Right lung (tissue), 2 donors: ENCODE measurements at regions not wholly inside any gene's neighbourhood (a gene's known extent, or its start where the extent isn't known, plus 50 kb on each side); places are given as distances from the start of the nearest gene placed in this dataset.

Source experiments
- DNase-seq, 2 donors: peaks; one replicate each; pipeline ENCODE4 v3.0.0-alpha.2; 2013

GRCh38 chr19:5216141-5216847, 124.3 kb downstream of the PTPRS start:
- no peak for DNase-seq

GRCh38 chr19:5215431-5215830, 125.2 kb downstream of the PTPRS start:
- DNase-seq: no peak

DNA sequence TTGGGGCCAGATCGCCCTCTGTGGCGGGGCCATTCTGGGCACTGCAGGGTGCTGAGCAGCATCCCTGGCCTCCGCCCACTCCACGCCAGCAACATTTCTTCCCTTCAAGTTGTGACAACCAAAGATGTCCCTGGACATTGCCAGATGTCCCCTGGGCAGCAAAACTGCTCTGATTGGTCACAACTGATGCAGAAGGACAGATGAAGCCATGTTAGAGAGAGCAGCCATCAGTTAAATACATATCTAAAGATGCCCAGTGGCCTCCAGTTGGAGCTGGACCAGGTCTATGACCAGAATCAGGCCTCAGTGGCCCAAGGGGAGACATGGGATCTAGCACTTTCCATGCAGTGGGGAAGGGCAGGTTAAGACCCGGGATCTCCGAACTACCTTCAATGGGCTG, 125.7 kb downstream of the PTPRS start:
- no peak for DNase-seq

DNA sequence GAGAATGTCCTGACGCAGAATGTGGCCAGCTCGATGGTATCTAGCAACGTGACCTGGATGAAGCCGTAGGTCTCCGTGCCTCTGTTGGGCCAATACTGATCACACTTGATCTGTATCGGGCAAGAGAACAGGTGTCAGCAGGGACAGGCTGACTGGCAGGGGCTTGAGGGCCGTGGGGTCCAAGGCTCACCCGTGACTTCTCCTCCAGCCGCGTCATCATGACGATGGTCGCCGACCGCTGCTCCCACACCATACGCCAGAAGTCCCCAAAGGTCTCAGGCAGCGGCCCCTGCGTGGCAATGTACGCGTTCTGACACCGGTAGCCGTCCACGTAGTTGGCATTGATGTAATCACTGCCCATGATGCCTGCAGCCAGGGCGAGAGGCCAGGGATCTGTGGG, 126.2 kb downstream of the PTPRS start:
- DNase-seq: no peak

GRCh38 chr19:5213667-5214066, 126.9 kb downstream of the PTPRS start:
- no peak for DNase-seq

DNA sequence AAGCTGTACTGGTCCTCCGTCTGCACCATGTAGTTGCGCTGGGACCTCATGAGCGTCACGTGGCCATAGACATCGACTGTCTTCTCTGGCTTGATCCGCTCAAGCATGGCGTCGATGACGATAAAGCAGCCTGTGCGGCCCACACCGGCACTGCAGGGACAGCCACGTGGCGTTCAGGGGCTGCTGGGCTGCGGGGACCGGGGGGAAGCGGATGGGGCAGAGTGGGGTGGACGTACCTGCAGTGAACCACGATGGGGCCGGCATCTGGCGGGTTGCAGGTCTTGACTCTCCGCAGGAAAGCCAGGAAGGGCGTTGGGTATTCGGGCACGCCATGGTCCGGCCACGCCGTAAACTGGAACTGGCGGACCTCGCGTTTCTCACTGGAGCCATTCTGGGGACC, 128.5 kb downstream of the PTPRS start:
- no peak for DNase-seq

- DNase-seq: no peak
Measured at GRCh38 chr19:5211217-5211822, 129.3 kb downstream of the PTPRS start.

GRCh38 chr19:5210556-5210955, 130.1 kb downstream of the PTPRS start:
- no peak for DNase-seq

- DNase-seq: no peak
Measured at GRCh38 chr19:5207806-5208205, 132.8 kb downstream of the PTPRS start.

DNA sequence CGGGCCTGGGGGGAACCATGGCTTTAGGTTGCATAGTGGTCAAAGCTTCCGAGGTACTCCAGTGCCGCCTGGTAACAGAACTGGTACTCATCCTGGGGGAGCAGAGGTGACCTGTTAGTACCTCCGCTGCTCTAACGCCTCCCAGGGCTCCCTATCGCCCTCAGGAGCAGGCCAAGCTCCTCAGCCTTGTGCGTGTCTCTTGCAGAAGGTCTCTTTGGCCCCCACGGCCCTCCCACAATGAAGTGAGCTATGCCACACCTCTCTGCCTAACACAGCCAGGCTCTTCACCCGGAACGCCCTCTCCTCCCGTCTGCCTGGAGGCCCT, 133.9 kb downstream of the PTPRS start:
- DNase-seq: no peak

- no peak for DNase-seq
Measured at GRCh38 chr19:5205937-5206750, 134.5 kb downstream of the PTPRS start.

DNA sequence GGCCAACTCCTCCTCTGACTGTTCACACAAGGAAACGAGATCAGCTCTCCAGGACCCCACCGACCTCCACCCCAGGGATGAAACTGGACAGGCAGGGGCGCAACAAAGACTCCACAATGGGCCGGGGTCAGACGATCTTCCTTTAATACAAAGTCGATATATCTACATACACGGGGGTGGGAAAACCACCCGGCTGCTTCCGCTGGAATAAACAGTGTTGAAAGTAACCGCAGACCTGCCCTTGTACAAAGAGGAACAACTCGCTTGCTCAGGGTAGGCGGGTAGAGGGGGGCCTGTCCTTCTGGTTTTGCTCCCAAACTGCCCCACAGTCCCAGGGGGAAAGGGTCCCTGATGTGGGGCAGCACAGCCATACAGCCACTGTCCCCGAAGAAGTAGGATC, 135.2 kb downstream of the PTPRS start:
- DNase-seq: no peak

- DNase-seq: no peak
Measured at GRCh38 chr19:5204212-5204611, 136.4 kb downstream of the PTPRS start.
